ENCODE measurements at regions not wholly inside any gene's neighbourhood (a gene's known extent, or its start where the extent isn't known, plus 50 kb on each side); places are given as distances from the start of the nearest gene placed in this dataset.

- Histone ChIP-seq H3K14ac (ENCODE audit: low read length in 2 of 2) (no peak overlapping the region), H3K23ac (ENCODE audit: low read length in 2 of 2) (no peak overlapping the region), H3K79me1 (replicated peaks; ENCODE audit: low read length, poor library complexity, severe bottlenecking) (no peaks in the 10 kb centered on the region), H3K9ac (ENCODE audit: low read length) (no peak overlapping the region), H3K4me1 (ENCODE audit: control insufficient read depth, insufficient read depth, low read depth, low read length) (peaks cover 4% of the 10 kb centered on the region), H3K4me2 (ENCODE audit: low read length, poor library complexity, severe bottlenecking) (no peak overlapping the region), H3K36me3 (ENCODE audit: control insufficient read depth in 1 of 2, insufficient read depth in 2 of 2, low read depth in 1 of 2, low read length in 2 of 2) (no peaks in the 10 kb centered on the region), H2AK5ac (ENCODE audit: low read length, severe bottlenecking) (no peak overlapping the region), H2BK12ac (ENCODE audit: low read length in 2 of 2) (no peak overlapping the region), H3K27me3 (ENCODE audit: control insufficient read depth in 1 of 2, insufficient read depth in 1 of 2, low read length in 2 of 2) (no peaks in the 10 kb centered on the region), H3K9me3 (ENCODE audit: control insufficient read depth, low read length) (no peaks in the 10 kb centered on the region), H4K91ac (ENCODE audit: low read length) (no peak overlapping the region), H3K4me3 (ENCODE audit: insufficient read depth in 1 of 2, low read depth in 1 of 2, low read length in 2 of 2) (no peak overlapping the region), H3K27ac (ENCODE audit: low read length, poor library complexity, severe bottlenecking) (no peak overlapping the region), H2AFZ (ENCODE audit: low read depth, low read length) (no peak overlapping the region), H4K8ac (ENCODE audit: low read length) (no peak overlapping the region), H2BK120ac (ENCODE audit: low read depth, low read length) (no peak overlapping the region), H2BK15ac (ENCODE audit: low read depth, poor library complexity, severe bottlenecking) (no peak overlapping the region), H2BK5ac (ENCODE audit: low read depth, low read length, poor library complexity, severe bottlenecking) (no peak overlapping the region), H3K18ac (ENCODE audit: low read depth in 1 of 2, low read length in 2 of 2) (no peak overlapping the region), H3K4ac (ENCODE audit: low read depth in 1 of 2, low read length in 2 of 2) (no peak overlapping the region)
- WGBS: 84% methylated on average over 12 of the region's 12 CpGs
- no peak for DNase-seq
Measured at GRCh38 chr2:8441371-8441770, 240.5 kb upstream of the ID2 start.

DNA sequence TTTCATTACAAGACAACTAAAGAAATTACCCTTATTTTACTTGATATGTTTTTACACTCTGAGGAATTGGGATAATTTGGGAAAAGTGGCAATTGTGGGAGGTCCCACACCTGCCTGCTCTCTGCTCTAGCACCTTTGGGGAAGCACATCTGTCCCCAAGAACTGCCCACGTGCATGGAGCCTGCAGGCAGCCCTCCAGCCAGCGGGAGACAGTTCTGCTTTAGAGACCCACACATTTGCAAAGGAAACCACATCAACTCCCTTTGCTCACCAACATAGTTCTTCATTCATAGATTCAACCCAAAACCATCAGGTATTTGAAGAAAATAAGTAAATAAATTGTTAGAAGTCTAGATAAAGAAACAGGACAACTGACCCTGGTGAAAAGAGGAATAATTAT lies 239.9 kb upstream of the ID2 start:
- no peak overlapping the region for H2AK5ac ChIP-seq (ENCODE audit: low read length, severe bottlenecking)
- no peak overlapping the region for H3K14ac ChIP-seq (ENCODE audit: low read length in 2 of 2)
- H3K4me1 ChIP-seq (ENCODE audit: control insufficient read depth, insufficient read depth, low read depth, low read length): peaks cover 4% of the 10 kb centered on the region
- no peaks in the 10 kb centered on the region for H3K27me3 ChIP-seq (ENCODE audit: control insufficient read depth in 1 of 2, insufficient read depth in 1 of 2, low read length in 2 of 2)
- H3K79me1 ChIP-seq (replicated peaks; ENCODE audit: low read length, poor library complexity, severe bottlenecking): no peaks in the 10 kb centered on the region
- DNase-seq: no peak
- WGBS: 72% methylated on average over 2 of the region's 2 CpGs
- no peak overlapping the region for H2BK15ac ChIP-seq (ENCODE audit: low read depth, poor library complexity, severe bottlenecking)
- no peak overlapping the region for H3K23ac ChIP-seq (ENCODE audit: low read length in 2 of 2)
- H2BK120ac ChIP-seq (ENCODE audit: low read depth, low read length): no peak overlapping the region
- no peak overlapping the region for H3K9ac ChIP-seq (ENCODE audit: low read length)
- H4K8ac ChIP-seq (ENCODE audit: low read length): no peak overlapping the region
- H3K4me3 ChIP-seq (ENCODE audit: insufficient read depth in 1 of 2, low read depth in 1 of 2, low read length in 2 of 2): no peak overlapping the region
- H3K4ac ChIP-seq (ENCODE audit: low read depth in 1 of 2, low read length in 2 of 2): no peak overlapping the region
- no peak overlapping the region for H2BK12ac ChIP-seq (ENCODE audit: low read length in 2 of 2)
- H4K91ac ChIP-seq (ENCODE audit: low read length): no peak overlapping the region
- no peak overlapping the region for H2BK5ac ChIP-seq (ENCODE audit: low read depth, low read length, poor library complexity, severe bottlenecking)
- no peak overlapping the region for H3K4me2 ChIP-seq (ENCODE audit: low read length, poor library complexity, severe bottlenecking)
- H3K18ac ChIP-seq (ENCODE audit: low read depth in 1 of 2, low read length in 2 of 2): no peak overlapping the region
- H3K36me3 ChIP-seq (ENCODE audit: control insufficient read depth in 1 of 2, insufficient read depth in 2 of 2, low read depth in 1 of 2, low read length in 2 of 2): no peaks in the 10 kb centered on the region
- no peak overlapping the region for H2AFZ ChIP-seq (ENCODE audit: low read depth, low read length)
- no peaks in the 10 kb centered on the region for H3K9me3 ChIP-seq (ENCODE audit: control insufficient read depth, low read length)
- H3K27ac ChIP-seq (ENCODE audit: low read length, poor library complexity, severe bottlenecking): no peak overlapping the region

GRCh38 chr2:8442833-8443486 lies 238.9 kb upstream of the ID2 start:
- no peaks in the 10 kb centered on the region for H3K27me3 ChIP-seq (ENCODE audit: control insufficient read depth in 1 of 2, insufficient read depth in 1 of 2, low read length in 2 of 2)
- H3K14ac ChIP-seq (ENCODE audit: low read length in 2 of 2): no peak overlapping the region
- H3K4me1 ChIP-seq (ENCODE audit: control insufficient read depth, insufficient read depth, low read depth, low read length): peaks cover 2% of the 10 kb centered on the region
- H2AFZ ChIP-seq (ENCODE audit: low read depth, low read length): no peak overlapping the region
- no peak overlapping the region for H3K9ac ChIP-seq (ENCODE audit: low read length)
- H3K4ac ChIP-seq (ENCODE audit: low read depth in 1 of 2, low read length in 2 of 2): no peak overlapping the region
- no peak overlapping the region for H2BK12ac ChIP-seq (ENCODE audit: low read length in 2 of 2)
- H3K36me3 ChIP-seq (ENCODE audit: control insufficient read depth in 1 of 2, insufficient read depth in 2 of 2, low read depth in 1 of 2, low read length in 2 of 2): no peaks in the 10 kb centered on the region
- H3K4me3 ChIP-seq (ENCODE audit: insufficient read depth in 1 of 2, low read depth in 1 of 2, low read length in 2 of 2): no peak overlapping the region
- DNase-seq: no peak
- no peak overlapping the region for H4K8ac ChIP-seq (ENCODE audit: low read length)
- no peak overlapping the region for H3K27ac ChIP-seq (ENCODE audit: low read length, poor library complexity, severe bottlenecking)
- no peak overlapping the region for H2BK120ac ChIP-seq (ENCODE audit: low read depth, low read length)
- no peak overlapping the region for H2AK5ac ChIP-seq (ENCODE audit: low read length, severe bottlenecking)
- no peak overlapping the region for H2BK5ac ChIP-seq (ENCODE audit: low read depth, low read length, poor library complexity, severe bottlenecking)
- H3K79me1 ChIP-seq (replicated peaks; ENCODE audit: low read length, poor library complexity, severe bottlenecking): no peaks in the 10 kb centered on the region
- no peak overlapping the region for H3K23ac ChIP-seq (ENCODE audit: low read length in 2 of 2)
- H4K91ac ChIP-seq (ENCODE audit: low read length): no peak overlapping the region
- H3K18ac ChIP-seq (ENCODE audit: low read depth in 1 of 2, low read length in 2 of 2): no peak overlapping the region
- H2BK15ac ChIP-seq (ENCODE audit: low read depth, poor library complexity, severe bottlenecking): no peak overlapping the region
- no peaks in the 10 kb centered on the region for H3K9me3 ChIP-seq (ENCODE audit: control insufficient read depth, low read length)
- WGBS: 55% methylated on average over 2 of the region's 4 CpGs
- no peak overlapping the region for H3K4me2 ChIP-seq (ENCODE audit: low read length, poor library complexity, severe bottlenecking)

- Histone ChIP-seq H3K4me3 (ENCODE audit: insufficient read depth in 1 of 2, low read depth in 1 of 2, low read length in 2 of 2) (no peak overlapping the region), H3K23ac (ENCODE audit: low read length in 2 of 2) (no peak overlapping the region), H4K8ac (ENCODE audit: low read length) (no peak overlapping the region), H2AK5ac (ENCODE audit: low read length, severe bottlenecking) (no peak overlapping the region), H3K4ac (ENCODE audit: low read depth in 1 of 2, low read length in 2 of 2) (no peak overlapping the region), H2BK120ac (ENCODE audit: low read depth, low read length) (no peak overlapping the region), H3K18ac (ENCODE audit: low read depth in 1 of 2, low read length in 2 of 2) (no peak overlapping the region), H3K4me1 (ENCODE audit: control insufficient read depth, insufficient read depth, low read depth, low read length) (peaks cover 2% of the 10 kb centered on the region), H3K27me3 (ENCODE audit: control insufficient read depth in 1 of 2, insufficient read depth in 1 of 2, low read length in 2 of 2) (no peaks in the 10 kb centered on the region), H2BK12ac (ENCODE audit: low read length in 2 of 2) (no peak overlapping the region), H3K14ac (ENCODE audit: low read length in 2 of 2) (no peak overlapping the region), H2AFZ (ENCODE audit: low read depth, low read length) (no peak overlapping the region), H3K9me3 (ENCODE audit: control insufficient read depth, low read length) (no peaks in the 10 kb centered on the region), H4K91ac (ENCODE audit: low read length) (no peak overlapping the region), H2BK5ac (ENCODE audit: low read depth, low read length, poor library complexity, severe bottlenecking) (no peak overlapping the region), H3K9ac (ENCODE audit: low read length) (no peak overlapping the region), H3K79me1 (replicated peaks; ENCODE audit: low read length, poor library complexity, severe bottlenecking) (no peaks in the 10 kb centered on the region), H3K4me2 (ENCODE audit: low read length, poor library complexity, severe bottlenecking) (no peak overlapping the region), H2BK15ac (ENCODE audit: low read depth, poor library complexity, severe bottlenecking) (no peak overlapping the region), H3K27ac (ENCODE audit: low read length, poor library complexity, severe bottlenecking) (no peak overlapping the region), H3K36me3 (ENCODE audit: control insufficient read depth in 1 of 2, insufficient read depth in 2 of 2, low read depth in 1 of 2, low read length in 2 of 2) (no peaks in the 10 kb centered on the region)
- no peak for DNase-seq
- 47% methylated on average over 4 of the region's 4 CpGs for WGBS
Measured at GRCh38 chr2:8445580-8445979, 236.3 kb upstream of the ID2 start.

Data from mesenchymal stem cell (in vitro differentiated cells and primary cell).